GM23338 (cell line): ENCODE measurements at regions not wholly inside any gene's neighbourhood (a gene's known extent, or its start where the extent isn't known, plus 50 kb on each side); places are given as distances from the start of the nearest gene placed in this dataset.
A peak's percentile ranks its signal among the peaks of the same experiment; 100 is the strongest.

Experiments used
- ATAC-seq: fragments of 200-7000 bp; cut with Tn5 transposase; 3 replicates; pipeline ENCODE4 v1.9.1; 2020
- DNase-seq: peaks from one replicate; pipeline ENCODE4 v3.0.0-alpha.2; 2015; ENCODE audit warnings: low spot score
- H2AFZ ChIP-seq: fragments of 200-600 bp; sonication (generic); 2 replicates; pipeline ENCODE4 v1.8.0; 2016; ENCODE audit warnings: antibody characterized with exemption, mild to moderate bottlenecking, moderate library complexity
- H3F3A ChIP-seq: fragments of 200-600 bp; sonication (generic); replicated peaks from 2 replicates; pipeline ENCODE4 v1.8.0; 2017; ENCODE audit warnings: antibody characterized with exemption, mixed run types, low read depth
- H3K27ac ChIP-seq: fragments of 200-600 bp; sonication (generic); 2 replicates; pipeline ENCODE4 v1.6.1; 2016; ENCODE audit warnings: low read depth
- H3K27me3 ChIP-seq: fragments of 200-600 bp; sonication (generic); 2 replicates; pipeline ENCODE4 v1.8.0; 2016; ENCODE audit warnings: mild to moderate bottlenecking, mixed run types, moderate library complexity; ENCODE audit not compliant: insufficient read depth
- H3K36me3 ChIP-seq: fragments of 200-600 bp; sonication (generic); 2 replicates; pipeline ENCODE4 v1.8.0; 2016; ENCODE audit warnings: mild to moderate bottlenecking; ENCODE audit not compliant: insufficient read depth
- H3K4me1 ChIP-seq: fragments of 200-600 bp; sonication (generic); 2 replicates; pipeline ENCODE4 v1.8.0; 2016; ENCODE audit warnings: mild to moderate bottlenecking, moderate library complexity; ENCODE audit not compliant: insufficient read depth
- H3K4me2 ChIP-seq: fragments of 200-600 bp; sonication (generic); 2 replicates; pipeline ENCODE4 v1.7.1; 2017; ENCODE audit warnings: mixed run types
- H3K4me3 ChIP-seq: fragments of 200-600 bp; sonication (generic); 2 replicates; pipeline ENCODE4 v1.6.1; 2016; ENCODE audit warnings: mixed run types
- H3K79me2 ChIP-seq: fragments of 200-600 bp; sonication (generic); replicated peaks from 2 replicates; pipeline ENCODE4 v1.8.0; 2017; ENCODE audit warnings: mild to moderate bottlenecking; ENCODE audit not compliant: insufficient read depth
- H3K9me2 ChIP-seq: fragments of 200-600 bp; sonication (generic); 2 replicates; pipeline ENCODE4 v1.8.0; 2017; ENCODE audit not compliant: insufficient read depth
- H4K20me1 ChIP-seq: fragments of 200-600 bp; sonication (generic); replicated peaks from 2 replicates; pipeline ENCODE4 v1.8.0; 2017; ENCODE audit warnings: mild to moderate bottlenecking; ENCODE audit not compliant: insufficient read depth
- H3K27ac Mint-ChIP-seq: 2 replicates; pipeline ENCODE4 v1.8.0; 2020; ENCODE audit warnings: inconsistent platforms, mild to moderate bottlenecking, moderate library complexity, mixed read lengths
- H3K27me3 Mint-ChIP-seq: 3 replicates; pipeline ENCODE4 v1.8.0; 2022; ENCODE audit warnings: low read depth, mild to moderate bottlenecking, moderate library complexity, mixed read lengths, inconsistent platforms; ENCODE audit not compliant: insufficient read depth, poor library complexity
- H3K36me3 Mint-ChIP-seq: 3 replicates; pipeline ENCODE4 v1.8.0; 2021; ENCODE audit warnings: low read depth, mild to moderate bottlenecking, inconsistent platforms, moderate library complexity, mixed read lengths
- H3K4me1 Mint-ChIP-seq: 3 replicates; pipeline ENCODE4 v1.8.0; 2020; ENCODE audit warnings: mild to moderate bottlenecking, inconsistent platforms, mixed read lengths
- H3K4me3 Mint-ChIP-seq: 3 replicates; pipeline ENCODE4 v1.8.0; 2021; ENCODE audit warnings: moderate library complexity, mild to moderate bottlenecking, inconsistent platforms, mixed read lengths
- H3K9me3 Mint-ChIP-seq: 3 replicates; pipeline ENCODE4 v1.8.0; 2020; ENCODE audit warnings: moderate library complexity, mild to moderate bottlenecking, inconsistent platforms, mixed read lengths
- CREB1 ChIP-seq: fragments of 250-450 bp; sonication (Bioruptor Pico); IDR thresholded peaks from 2 replicates; pipeline ENCODE4 v1.5.0; 2020; ENCODE audit warnings: low read depth, mild to moderate bottlenecking, moderate library complexity
- CTCF ChIP-seq, 2 experiments: fragments of 200-600 bp in 1 of 2; sonication (generic) in 1 of 2; conservative IDR thresholded peaks; 2 replicates each; pipeline versions ENCODE4 v1.5.1 to v1.6.1; 2016 to 2017; ENCODE audit warnings: antibody characterized with exemption in 2 of 2, low read depth in 2 of 2, mild to moderate bottlenecking in 2 of 2, moderate library complexity in 1 of 2
- ETS1 ChIP-seq: IDR thresholded peaks from 2 replicates; pipeline ENCODE4 v1.6.1; 2016; ENCODE audit warnings: antibody characterized with exemption
- EZH2 ChIP-seq: fragments of 200-600 bp; sonication (generic); IDR thresholded peaks from one replicate; pipeline ENCODE4 v1.8.0; 2017; ENCODE audit warnings: antibody characterized with exemption, mild to moderate bottlenecking, low read depth; ENCODE audit not compliant: unreplicated experiment
- EZH2phosphoT487 ChIP-seq: fragments of 200-600 bp; sonication (generic); IDR thresholded peaks from one replicate; pipeline ENCODE4 v1.8.1; 2018; ENCODE audit warnings: antibody characterized with exemption; ENCODE audit not compliant: unreplicated experiment
- JUNB ChIP-seq: IDR thresholded peaks from one replicate; pipeline ENCODE4 v1.6.1; 2016; ENCODE audit warnings: antibody characterized with exemption; ENCODE audit not compliant: unreplicated experiment
- NANOG ChIP-seq: IDR thresholded peaks from 2 replicates; pipeline ENCODE4 v1.6.1; 2016; ENCODE audit warnings: antibody characterized with exemption, borderline replicate concordance
- POLR2AphosphoS5 ChIP-seq: IDR thresholded peaks from 2 replicates; pipeline ENCODE4 v1.6.1; 2016; ENCODE audit warnings: antibody characterized with exemption, low read depth
- ZNF114 ChIP-seq: fragments of 250-450 bp; sonication (Bioruptor Pico); IDR thresholded peaks from 2 replicates; pipeline ENCODE4 v1.5.0; 2020; ENCODE audit warnings: mild to moderate bottlenecking, moderate library complexity
- ZNF331 ChIP-seq: fragments of 250-450 bp; sonication (Bioruptor Pico); IDR thresholded peaks from 2 replicates; pipeline ENCODE4 v1.5.0; 2020; ENCODE audit warnings: low read depth, mild to moderate bottlenecking, moderate library complexity
- TF ChIP-seq, protein P1 (sequence below): fragments of 250-450 bp; sonication (Bioruptor Pico); IDR thresholded peaks from 2 replicates; pipeline ENCODE4 v1.5.0; 2020; ENCODE audit warnings: mild to moderate bottlenecking, moderate library complexity

GRCh38 chr14:98018628-98019027 is 1221.4 kb downstream of the VRK1 start:
- no peaks in the 10 kb centered on the region for H3K79me2 ChIP-seq
- no peak overlapping the region for H2AFZ ChIP-seq
- TF ChIP-seq EZH2 (no peak), CREB1 (no peak), JUNB (no peak), EZH2phosphoT487 (no peak), ZNF331 (no peak), CTCF (conservative IDR thresholded peaks at IDR 0.05; ENCODE audit: low read depth in 2 of 2) (no peak)
- Mint-ChIP-seq H3K27me3 (peaks cover 2% of the 10 kb centered on the region), H3K4me1 (peaks cover 14% of the 10 kb centered on the region), H3K27ac (no peak overlapping the region), H3K9me3 (no peaks in the 10 kb centered on the region), H3K36me3 (no peaks in the 10 kb centered on the region), H3K4me3 (no peak overlapping the region)
- H3F3A ChIP-seq: no peaks in the 10 kb centered on the region
- H4K20me1 ChIP-seq: no peaks in the 10 kb centered on the region
- H3K36me3 ChIP-seq: no peaks in the 10 kb centered on the region
- H3K27ac ChIP-seq: no peak overlapping the region
- H3K4me2 ChIP-seq: no peak overlapping the region
- peaks cover 5% of the 10 kb centered on the region; the same call in 1 of the 2 replicates for H3K4me1 ChIP-seq
- ATAC-seq: no peak
- H3K4me3 ChIP-seq: no peak overlapping the region
- no peaks in the 10 kb centered on the region for H3K27me3 ChIP-seq
- H3K9me2 ChIP-seq: peaks cover 10% of the 10 kb centered on the region; the same call in 1 of the 2 replicates
- DNase-seq: peak; percentile 1

DNA sequence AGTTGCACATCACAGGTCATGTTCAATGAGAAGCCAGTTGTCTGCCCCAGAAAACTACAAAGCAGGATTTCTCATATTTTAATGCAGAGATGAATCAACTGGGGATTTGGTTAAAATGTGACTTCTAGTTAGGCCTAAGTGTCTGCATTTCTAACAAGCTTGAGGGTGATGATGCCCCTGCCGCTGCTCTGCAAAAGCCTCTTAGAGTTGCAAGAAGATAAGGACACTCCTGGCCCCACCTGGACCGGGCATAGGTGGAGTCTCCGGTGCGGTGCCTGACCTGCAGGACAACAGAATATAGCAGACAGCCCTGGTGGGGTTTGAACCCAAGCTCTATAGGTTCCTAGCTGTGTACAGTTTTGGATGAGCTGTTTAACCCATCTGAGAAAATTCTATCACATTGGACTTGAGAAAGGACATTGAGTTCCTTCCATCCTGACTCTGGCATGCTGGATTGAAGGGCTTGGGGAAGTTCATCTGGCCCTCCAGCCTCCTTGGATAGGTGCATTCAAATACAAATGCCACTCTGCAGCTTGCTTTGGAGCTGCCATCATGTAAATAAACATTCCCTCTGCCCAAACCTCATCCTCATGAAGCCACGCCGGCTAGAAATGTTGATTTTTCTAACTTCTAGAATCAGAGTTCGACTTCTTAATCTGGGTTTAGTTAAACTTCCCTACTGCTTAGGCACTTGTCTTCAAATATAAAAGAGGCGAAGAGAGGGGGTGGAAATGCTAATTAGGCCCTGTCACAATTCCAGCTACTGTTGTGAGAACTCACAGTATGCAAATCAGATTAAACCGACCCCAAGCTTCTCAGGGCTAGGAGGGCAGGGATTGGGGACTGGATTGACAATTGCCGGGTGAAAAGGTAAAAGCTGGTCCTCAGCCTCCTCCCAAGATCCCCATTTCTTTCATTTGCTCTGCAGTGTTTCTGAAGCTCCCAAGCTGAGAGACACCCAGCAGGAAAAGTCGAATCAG is 1225.6 kb downstream of the VRK1 start:
- no peaks in the 10 kb centered on the region; the same call in 2 of the 3 replicates for H3K36me3 Mint-ChIP-seq
- H3K4me3 Mint-ChIP-seq: peak overlapping the region; percentile 36; the same call in 2 of the 3 replicates
- H3K27me3 Mint-ChIP-seq: peaks cover 2% of the 10 kb centered on the region
- Histone ChIP-seq H3K4me3 (no peak overlapping the region), H3K9me2 (no peaks in the 10 kb centered on the region), H3K4me2 (peak overlapping the region; percentile 54; the same call in 1 of the 2 replicates), H3K79me2 (no peaks in the 10 kb centered on the region), H3K4me1 (peaks cover 5% of the 10 kb centered on the region; the same call in 1 of the 2 replicates), H3K36me3 (no peaks in the 10 kb centered on the region), H3K27ac (no peak overlapping the region), H3K27me3 (no peaks in the 10 kb centered on the region), H4K20me1 (no peaks in the 10 kb centered on the region), H3F3A (no peaks in the 10 kb centered on the region), H2AFZ (peak overlapping the region; percentile 4; the same call in 1 of the 2 replicates)
- peaks cover 16% of the 10 kb centered on the region for H3K4me1 Mint-ChIP-seq
- ATAC-seq: peak; percentile 91
- H3K27ac Mint-ChIP-seq: no peak overlapping the region
- no peaks in the 10 kb centered on the region for H3K9me3 Mint-ChIP-seq
- peak; percentile 50 for DNase-seq
- TF ChIP-seq ZNF114 (CRISPR knock-in tag) (no peak), EZH2 (no peak), NANOG (no peak), CREB1 (no peak), POLR2AphosphoS5 (no peak), ETS1 (no peak), EZH2phosphoT487 (no peak), ZNF331 (no peak)
- TF ChIP-seq, protein P1, sequence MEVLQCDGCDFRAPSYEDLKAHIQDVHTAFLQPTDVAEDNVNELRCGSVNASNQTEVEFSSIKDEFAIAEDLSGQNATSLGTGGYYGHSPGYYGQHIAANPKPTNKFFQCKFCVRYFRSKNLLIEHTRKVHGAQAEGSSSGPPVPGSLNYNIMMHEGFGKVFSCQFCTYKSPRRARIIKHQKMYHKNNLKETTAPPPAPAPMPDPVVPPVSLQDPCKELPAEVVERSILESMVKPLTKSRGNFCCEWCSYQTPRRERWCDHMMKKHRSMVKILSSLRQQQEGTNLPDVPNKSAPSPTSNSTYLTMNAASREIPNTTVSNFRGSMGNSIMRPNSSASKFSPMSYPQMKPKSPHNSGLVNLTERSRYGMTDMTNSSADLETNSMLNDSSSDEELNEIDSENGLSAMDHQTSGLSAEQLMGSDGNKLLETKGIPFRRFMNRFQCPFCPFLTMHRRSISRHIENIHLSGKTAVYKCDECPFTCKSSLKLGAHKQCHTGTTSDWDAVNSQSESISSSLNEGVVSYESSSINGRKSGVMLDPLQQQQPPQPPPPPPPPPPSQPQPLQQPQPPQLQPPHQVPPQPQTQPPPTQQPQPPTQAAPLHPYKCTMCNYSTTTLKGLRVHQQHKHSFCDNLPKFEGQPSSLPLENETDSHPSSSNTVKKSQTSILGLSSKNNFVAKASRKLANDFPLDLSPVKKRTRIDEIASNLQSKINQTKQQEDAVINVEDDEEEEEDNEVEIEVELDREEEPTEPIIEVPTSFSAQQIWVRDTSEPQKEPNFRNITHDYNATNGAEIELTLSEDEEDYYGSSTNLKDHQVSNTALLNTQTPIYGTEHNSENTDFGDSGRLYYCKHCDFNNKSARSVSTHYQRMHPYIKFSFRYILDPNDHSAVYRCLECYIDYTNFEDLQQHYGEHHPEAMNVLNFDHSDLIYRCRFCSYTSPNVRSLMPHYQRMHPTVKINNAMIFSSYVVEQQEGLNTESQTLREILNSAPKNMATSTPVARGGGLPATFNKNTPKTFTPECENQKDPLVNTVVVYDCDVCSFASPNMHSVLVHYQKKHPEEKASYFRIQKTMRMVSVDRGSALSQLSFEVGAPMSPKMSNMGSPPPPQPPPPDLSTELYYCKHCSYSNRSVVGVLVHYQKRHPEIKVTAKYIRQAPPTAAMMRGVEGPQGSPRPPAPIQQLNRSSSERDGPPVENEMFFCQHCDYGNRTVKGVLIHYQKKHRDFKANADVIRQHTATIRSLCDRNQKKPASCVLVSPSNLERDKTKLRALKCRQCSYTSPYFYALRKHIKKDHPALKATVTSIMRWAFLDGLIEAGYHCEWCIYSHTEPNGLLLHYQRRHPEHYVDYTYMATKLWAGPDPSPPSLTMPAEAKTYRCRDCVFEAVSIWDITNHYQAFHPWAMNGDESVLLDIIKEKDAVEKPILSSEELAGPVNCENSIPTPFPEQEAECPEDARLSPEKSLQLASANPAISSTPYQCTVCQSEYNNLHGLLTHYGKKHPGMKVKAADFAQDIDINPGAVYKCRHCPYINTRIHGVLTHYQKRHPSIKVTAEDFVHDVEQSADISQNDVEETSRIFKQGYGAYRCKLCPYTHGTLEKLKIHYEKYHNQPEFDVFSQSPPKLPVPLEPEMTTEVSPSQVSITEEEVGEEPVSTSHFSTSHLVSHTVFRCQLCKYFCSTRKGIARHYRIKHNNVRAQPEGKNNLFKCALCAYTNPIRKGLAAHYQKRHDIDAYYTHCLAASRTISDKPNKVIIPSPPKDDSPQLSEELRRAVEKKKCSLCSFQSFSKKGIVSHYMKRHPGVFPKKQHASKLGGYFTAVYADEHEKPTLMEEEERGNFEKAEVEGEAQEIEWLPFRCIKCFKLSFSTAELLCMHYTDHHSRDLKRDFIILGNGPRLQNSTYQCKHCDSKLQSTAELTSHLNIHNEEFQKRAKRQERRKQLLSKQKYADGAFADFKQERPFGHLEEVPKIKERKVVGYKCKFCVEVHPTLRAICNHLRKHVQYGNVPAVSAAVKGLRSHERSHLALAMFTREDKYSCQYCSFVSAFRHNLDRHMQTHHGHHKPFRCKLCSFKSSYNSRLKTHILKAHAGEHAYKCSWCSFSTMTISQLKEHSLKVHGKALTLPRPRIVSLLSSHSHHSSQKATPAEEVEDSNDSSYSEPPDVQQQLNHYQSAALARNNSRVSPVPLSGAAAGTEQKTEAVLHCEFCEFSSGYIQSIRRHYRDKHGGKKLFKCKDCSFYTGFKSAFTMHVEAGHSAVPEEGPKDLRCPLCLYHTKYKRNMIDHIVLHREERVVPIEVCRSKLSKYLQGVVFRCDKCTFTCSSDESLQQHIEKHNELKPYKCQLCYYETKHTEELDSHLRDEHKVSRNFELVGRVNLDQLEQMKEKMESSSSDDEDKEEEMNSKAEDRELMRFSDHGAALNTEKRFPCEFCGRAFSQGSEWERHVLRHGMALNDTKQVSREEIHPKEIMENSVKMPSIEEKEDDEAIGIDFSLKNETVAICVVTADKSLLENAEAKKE (CRISPR knock-in tag): no peak
